Fibroblast of the conjunctiva (primary cell): ENCODE measurements at regions not wholly inside any gene's neighbourhood (a gene's known extent, or its start where the extent isn't known, plus 50 kb on each side); places are given as distances from the start of the nearest gene placed in this dataset.

Experiments
- DNase-seq: peaks from one replicate; pipeline ENCODE4 v3.0.0-alpha.2; 2010; ENCODE audit warnings: low read depth

GRCh38 chr5:156142867-156143266 is 184.1 kb upstream of the SGCD start:
- no peak for DNase-seq

GRCh38 chr5:156147261-156147943 is 179.6 kb upstream of the SGCD start:
- no peak for DNase-seq

- DNase-seq, result no peak
Observed at GRCh38 chr5:156147944-156148285, 179.0 kb upstream of the SGCD start.

GRCh38 chr5:156148301-156148700 is 178.7 kb upstream of the SGCD start:
- no peak for DNase-seq

- DNase-seq, result no peak
Observed at GRCh38 chr5:156149213-156149612, 177.8 kb upstream of the SGCD start.

- no peak for DNase-seq
Observed at GRCh38 chr5:156153602-156154001, 173.4 kb upstream of the SGCD start.

GRCh38 chr5:156154757-156155156 is 172.2 kb upstream of the SGCD start:
- no peak for DNase-seq

- DNase-seq, result no peak
Observed at GRCh38 chr5:156155598-156155997, 171.4 kb upstream of the SGCD start.

GRCh38 chr5:156164306-156164705 is 162.7 kb upstream of the SGCD start:
- DNase-seq, result no peak

GRCh38 chr5:156169495-156169894 is 157.5 kb upstream of the SGCD start:
- no peak for DNase-seq

- no peak for DNase-seq
Observed at GRCh38 chr5:156170351-156170961, 156.5 kb upstream of the SGCD start.

- DNase-seq, result no peak
Observed at GRCh38 chr5:156174225-156174624, 152.7 kb upstream of the SGCD start.

- DNase-seq, result no peak
Observed at GRCh38 chr5:156178117-156178516, 148.8 kb upstream of the SGCD start.

GRCh38 chr5:156181656-156182055 is 145.3 kb upstream of the SGCD start:
- DNase-seq, result no peak

- DNase-seq, result no peak
Observed at GRCh38 chr5:156182174-156182967, 144.6 kb upstream of the SGCD start.

GRCh38 chr5:156186760-156187159 is 140.2 kb upstream of the SGCD start:
- DNase-seq, result no peak

- no peak for DNase-seq
Observed at GRCh38 chr5:156188016-156188415, 138.9 kb upstream of the SGCD start.

- no peak for DNase-seq
Observed at GRCh38 chr5:156189628-156190027, 137.3 kb upstream of the SGCD start.

GRCh38 chr5:156191547-156191946 is 135.4 kb upstream of the SGCD start:
- DNase-seq, result no peak

- DNase-seq, result no peak
Observed at GRCh38 chr5:156197042-156197635, 129.8 kb upstream of the SGCD start.

- DNase-seq, result no peak
Observed at GRCh38 chr5:156199045-156199444, 127.9 kb upstream of the SGCD start.

- DNase-seq, result no peak
Observed at GRCh38 chr5:156200938-156201787, 125.8 kb upstream of the SGCD start.
